ENCODE measurements at regions not wholly inside any gene's neighbourhood (a gene's known extent, or its start where the extent isn't known, plus 50 kb on each side); places are given as distances from the start of the nearest gene placed in this dataset.
A peak's percentile ranks its signal among the peaks of the same experiment; 100 is the strongest.

DNA sequence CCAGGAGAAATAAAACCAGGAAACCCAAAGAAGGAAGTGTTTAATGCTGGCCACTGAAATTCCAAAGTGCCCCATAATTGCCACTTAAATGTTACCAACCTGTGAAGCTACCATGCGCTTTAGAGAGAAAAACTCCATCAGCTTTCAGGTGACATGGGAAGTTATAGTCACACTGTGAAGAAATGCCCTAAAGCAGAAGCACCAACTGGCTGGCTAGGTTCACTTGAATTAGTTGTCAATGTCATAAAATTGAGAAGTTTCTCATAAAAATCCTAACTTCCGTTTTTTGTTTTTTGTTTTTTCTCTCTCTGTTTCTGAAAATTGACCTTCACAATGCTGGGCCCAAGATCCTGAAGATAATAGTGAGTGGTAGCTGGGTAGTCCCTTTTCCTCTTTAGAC, 167.9 kb upstream of the CTNNB1 start:
- DNase-seq (no peak), ATAC-seq (no peak)
- TF ChIP-seq POLR2A (IDR thresholded peaks at IDR 0.05): no peak
- TF ChIP-seq, protein P1, sequence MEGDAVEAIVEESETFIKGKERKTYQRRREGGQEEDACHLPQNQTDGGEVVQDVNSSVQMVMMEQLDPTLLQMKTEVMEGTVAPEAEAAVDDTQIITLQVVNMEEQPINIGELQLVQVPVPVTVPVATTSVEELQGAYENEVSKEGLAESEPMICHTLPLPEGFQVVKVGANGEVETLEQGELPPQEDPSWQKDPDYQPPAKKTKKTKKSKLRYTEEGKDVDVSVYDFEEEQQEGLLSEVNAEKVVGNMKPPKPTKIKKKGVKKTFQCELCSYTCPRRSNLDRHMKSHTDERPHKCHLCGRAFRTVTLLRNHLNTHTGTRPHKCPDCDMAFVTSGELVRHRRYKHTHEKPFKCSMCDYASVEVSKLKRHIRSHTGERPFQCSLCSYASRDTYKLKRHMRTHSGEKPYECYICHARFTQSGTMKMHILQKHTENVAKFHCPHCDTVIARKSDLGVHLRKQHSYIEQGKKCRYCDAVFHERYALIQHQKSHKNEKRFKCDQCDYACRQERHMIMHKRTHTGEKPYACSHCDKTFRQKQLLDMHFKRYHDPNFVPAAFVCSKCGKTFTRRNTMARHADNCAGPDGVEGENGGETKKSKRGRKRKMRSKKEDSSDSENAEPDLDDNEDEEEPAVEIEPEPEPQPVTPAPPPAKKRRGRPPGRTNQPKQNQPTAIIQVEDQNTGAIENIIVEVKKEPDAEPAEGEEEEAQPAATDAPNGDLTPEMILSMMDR (IDR thresholded peaks at IDR 0.05): no peak
- H3K27ac ChIP-seq: no peak overlapping the region
- no peaks in the 10 kb centered on the region for H3K9me3 ChIP-seq
- peaks cover 0 to 30% (median 12%) of the 10 kb centered on the region in 12 donors for H3K4me1 ChIP-seq
- intact Hi-C loops (cut with DNase I): no loop called here
- no peak overlapping the region for H3K4me3 ChIP-seq
- no peaks in the 10 kb centered on the region for H3K36me3 ChIP-seq
- H3K27me3 ChIP-seq: no peaks in the 10 kb centered on the region
- 80 to 93% (median 90%) methylated on average over 2 of the region's 2 CpGs for WGBS, 4 donors

DNA sequence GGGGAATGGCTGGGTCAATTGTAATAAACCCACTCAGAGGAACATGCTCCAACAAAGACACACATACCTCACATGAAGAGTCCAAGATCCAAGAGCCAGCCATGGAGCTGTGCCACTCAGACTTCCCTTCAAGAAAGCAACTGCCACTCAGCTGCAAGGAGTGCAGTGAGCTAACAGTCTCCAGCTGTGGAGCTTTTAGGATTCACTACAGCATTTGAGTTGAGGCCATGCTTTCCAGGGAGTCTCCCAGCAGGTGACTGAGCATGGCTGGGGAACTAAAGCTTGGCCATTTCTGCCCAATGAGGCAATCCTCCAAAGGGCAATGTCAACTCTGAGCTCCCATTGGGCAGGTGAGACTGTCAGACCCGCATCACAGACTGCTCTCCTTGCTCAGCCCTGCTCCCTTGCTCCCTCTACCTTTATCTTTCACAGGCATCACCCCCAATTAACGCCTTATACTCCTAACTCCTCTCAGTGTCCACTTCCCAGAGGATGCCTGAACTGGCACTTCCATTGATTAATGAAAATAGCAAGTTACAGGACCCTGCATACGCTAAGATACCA, 165.3 kb upstream of the CTNNB1 start:
- no peak overlapping the region for H3K4me3 ChIP-seq
- no peak for ATAC-seq
- 97 to 99% (median 98%) methylated on average over 3 of the region's 3 CpGs for WGBS, 4 donors

DNA sequence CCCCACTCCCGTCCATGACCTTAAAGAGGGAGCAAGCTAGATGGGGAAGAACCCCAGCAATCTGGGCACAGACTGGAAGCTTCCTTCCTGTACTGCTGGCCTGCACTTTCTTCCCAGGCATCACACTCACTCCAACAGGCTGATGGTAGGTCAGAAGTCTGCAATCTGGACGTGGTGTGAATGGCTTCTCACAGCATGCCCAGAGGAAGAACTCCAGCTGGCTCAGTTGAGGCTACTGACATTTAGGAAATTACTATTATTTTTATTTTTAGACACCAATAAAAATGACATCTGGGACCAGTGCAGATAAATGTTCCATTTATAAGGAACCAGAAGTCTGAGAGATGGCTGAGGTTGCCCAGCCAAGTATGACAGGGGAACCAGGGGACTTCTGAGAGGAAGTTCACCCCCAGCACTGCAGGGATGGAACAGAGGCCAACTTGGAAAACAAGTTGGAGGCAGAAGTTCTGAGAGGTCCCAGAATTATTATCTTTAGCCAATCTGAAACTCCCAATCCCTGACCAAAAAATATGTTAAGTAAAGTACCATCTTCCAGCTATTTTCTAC, 163.8 kb upstream of the CTNNB1 start:
- DNase-seq: peak in 2 of 5 donors; percentile 21 to 31
- H3K4me1 ChIP-seq: peaks cover 0 to 20% (median 3%) of the 10 kb centered on the region in 12 donors
- ATAC-seq: peak in 3 of 4 donors; percentile 33 to 66 (median 66)
- no peaks in the 10 kb centered on the region for H3K9me3 ChIP-seq
- no peaks in the 10 kb centered on the region for H3K27me3 ChIP-seq
- H3K4me3 ChIP-seq: no peak overlapping the region
- 48 to 65% (median 60%) methylated on average over 2 of the region's 2 CpGs for WGBS, 4 donors
- no peaks in the 10 kb centered on the region for H3K36me3 ChIP-seq
- H3K27ac ChIP-seq: no peak overlapping the region
- no peak for TF ChIP-seq POLR2A (IDR thresholded peaks at IDR 0.05)
- intact Hi-C loops (cut with DNase I): no loop called here

More for the DNA sequence above, 165.3 kb upstream of the CTNNB1 start:
- Histone ChIP-seq H3K27me3 (no peaks in the 10 kb centered on the region), H3K4me1 (peaks cover 0 to 20% (median 3%) of the 10 kb centered on the region in 12 donors), H3K36me3 (no peaks in the 10 kb centered on the region), H3K27ac (no peak overlapping the region), H3K9me3 (no peaks in the 10 kb centered on the region)
- no peak for DNase-seq
- TF ChIP-seq, protein P1 (IDR thresholded peaks at IDR 0.05): no peak
- no peak for TF ChIP-seq POLR2A (IDR thresholded peaks at IDR 0.05)
- intact Hi-C loops (cut with DNase I): no loop called here

DNA sequence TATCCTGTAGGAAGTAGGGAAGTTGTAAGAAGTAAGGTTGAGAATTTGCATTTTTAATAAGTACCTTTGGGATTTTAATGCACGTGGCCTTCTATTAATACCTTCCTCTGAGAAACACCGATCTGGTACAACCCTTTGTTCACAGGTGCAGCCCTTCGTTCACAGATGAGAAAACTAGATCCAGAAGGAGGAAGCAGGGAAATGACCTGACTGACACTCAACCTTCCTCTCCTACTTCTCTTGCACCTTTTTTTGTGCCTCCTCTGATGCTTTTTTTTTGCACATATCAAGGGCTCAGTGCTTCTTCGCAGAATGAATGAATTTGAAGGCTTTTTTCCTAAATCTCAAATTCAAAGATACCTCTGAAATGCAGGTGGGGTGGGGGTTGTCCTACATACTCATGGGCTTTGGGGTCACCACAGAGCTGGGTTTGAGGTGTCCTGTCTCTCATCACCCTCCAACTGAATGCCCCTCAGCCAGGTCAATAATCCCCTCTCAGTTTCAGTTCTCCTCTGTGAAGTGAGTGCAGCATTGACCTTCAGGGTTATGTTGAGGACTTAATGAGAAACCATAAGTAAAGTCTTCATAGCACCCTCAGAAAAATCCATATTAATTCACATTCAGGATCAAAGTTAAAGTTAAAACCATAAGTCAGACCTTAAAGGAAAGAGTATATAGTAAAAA, 161.5 kb upstream of the CTNNB1 start:
- no peak overlapping the region for H3K4me3 ChIP-seq
- no peaks in the 10 kb centered on the region for H3K27me3 ChIP-seq
- intact Hi-C loops (cut with DNase I): no loop called here
- peaks cover 0 to 23% (median 6%) of the 10 kb centered on the region in 12 donors for H3K4me1 ChIP-seq
- no peak overlapping the region for H3K27ac ChIP-seq
- H3K9me3 ChIP-seq: no peaks in the 10 kb centered on the region
- DNase-seq (no peak), ATAC-seq (no peak)
- no peaks in the 10 kb centered on the region for H3K36me3 ChIP-seq
- WGBS, 4 donors: 73 to 83% (median 82%) methylated on average over 4 of the region's 4 CpGs
- TF ChIP-seq, protein P1 (IDR thresholded peaks at IDR 0.05): no peak
- no peak for TF ChIP-seq POLR2A (IDR thresholded peaks at IDR 0.05)

Data from heart left ventricle (tissue), 16 donors.